ENCODE measurements at regions not wholly inside any gene's neighbourhood (a gene's known extent, or its start where the extent isn't known, plus 50 kb on each side); places are given as distances from the start of the nearest gene placed in this dataset.

DNA sequence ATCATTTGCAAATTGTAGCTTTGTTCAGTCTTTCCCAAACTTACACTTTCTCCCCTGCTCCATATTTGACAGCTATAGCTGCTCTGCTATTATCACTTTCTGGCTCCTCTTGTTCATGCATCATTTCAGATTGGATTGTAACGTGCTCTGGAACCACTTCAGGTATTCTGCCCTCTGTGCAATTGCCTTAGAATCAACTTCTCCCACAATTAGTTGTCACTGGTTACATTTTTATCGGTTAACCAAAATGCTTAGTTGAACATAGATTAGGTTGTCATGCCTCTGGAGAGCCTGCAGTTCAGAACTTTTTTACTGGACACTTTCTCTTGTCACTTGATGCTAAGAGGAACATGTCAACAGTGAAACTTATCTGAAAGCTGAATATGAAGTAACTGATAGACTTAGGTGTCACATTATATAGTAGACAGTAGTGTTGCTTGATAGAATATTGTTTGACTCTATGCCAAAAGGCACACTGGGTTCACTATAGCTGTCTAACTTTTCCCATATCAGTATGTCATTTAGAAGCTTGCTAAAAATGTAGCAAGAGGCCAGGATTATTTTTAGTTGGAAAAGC, 127.7 kb upstream of the PTPRK start:
- H3K36me3 ChIP-seq (replicated peaks in 1 of 2) = no peaks in the 10 kb centered on the region
- 68 to 72% (median 71%) methylated on average over 2 of the region's 2 CpGs for WGBS, 4 donors
- H3K4me1 ChIP-seq (replicated peaks in 1 of 2) = no peaks in the 10 kb centered on the region
- H3K27me3 ChIP-seq = no peaks in the 10 kb centered on the region
- no peaks in the 10 kb centered on the region for H3K9me3 ChIP-seq (replicated peaks in 1 of 3)
- TF ChIP-seq, protein P1, sequence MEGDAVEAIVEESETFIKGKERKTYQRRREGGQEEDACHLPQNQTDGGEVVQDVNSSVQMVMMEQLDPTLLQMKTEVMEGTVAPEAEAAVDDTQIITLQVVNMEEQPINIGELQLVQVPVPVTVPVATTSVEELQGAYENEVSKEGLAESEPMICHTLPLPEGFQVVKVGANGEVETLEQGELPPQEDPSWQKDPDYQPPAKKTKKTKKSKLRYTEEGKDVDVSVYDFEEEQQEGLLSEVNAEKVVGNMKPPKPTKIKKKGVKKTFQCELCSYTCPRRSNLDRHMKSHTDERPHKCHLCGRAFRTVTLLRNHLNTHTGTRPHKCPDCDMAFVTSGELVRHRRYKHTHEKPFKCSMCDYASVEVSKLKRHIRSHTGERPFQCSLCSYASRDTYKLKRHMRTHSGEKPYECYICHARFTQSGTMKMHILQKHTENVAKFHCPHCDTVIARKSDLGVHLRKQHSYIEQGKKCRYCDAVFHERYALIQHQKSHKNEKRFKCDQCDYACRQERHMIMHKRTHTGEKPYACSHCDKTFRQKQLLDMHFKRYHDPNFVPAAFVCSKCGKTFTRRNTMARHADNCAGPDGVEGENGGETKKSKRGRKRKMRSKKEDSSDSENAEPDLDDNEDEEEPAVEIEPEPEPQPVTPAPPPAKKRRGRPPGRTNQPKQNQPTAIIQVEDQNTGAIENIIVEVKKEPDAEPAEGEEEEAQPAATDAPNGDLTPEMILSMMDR (IDR thresholded peaks at IDR 0.05) = no peak
- TF ChIP-seq POLR2A (IDR thresholded peaks at IDR 0.05) = no peak
- intact Hi-C loops (cut with DNase I) = no loop called here
- DNase-seq = no peak
- H3K27ac ChIP-seq = no peak overlapping the region
- H3K4me3 ChIP-seq = no peak overlapping the region

DNA sequence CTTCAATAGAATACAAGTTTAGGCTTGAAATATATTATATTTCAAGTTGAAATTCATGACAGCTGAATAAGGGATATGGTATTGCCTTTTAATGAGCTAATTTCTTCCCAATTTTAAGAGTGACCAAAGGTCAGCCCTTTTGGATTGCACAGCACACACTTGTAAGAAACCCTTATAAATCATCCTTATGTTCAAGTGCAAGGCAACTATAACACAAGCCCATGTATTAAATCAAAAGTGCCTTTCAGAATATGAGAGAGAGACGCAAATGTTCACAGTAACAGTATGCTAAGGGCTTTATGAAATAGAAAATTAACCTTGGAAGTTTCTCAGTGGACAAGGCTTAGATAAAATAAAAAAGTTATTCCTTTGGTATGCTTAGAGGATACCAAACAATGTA, 121.7 kb upstream of the PTPRK start:
- H3K27me3 ChIP-seq = no peaks in the 10 kb centered on the region
- WGBS, 4 donors = 75 to 88% (median 83%) methylated on average over 1 of the region's 1 CpG
- no peaks in the 10 kb centered on the region for H3K4me1 ChIP-seq (replicated peaks in 1 of 2)
- DNase-seq = no peak
- H3K4me3 ChIP-seq = no peak overlapping the region
- no peak for TF ChIP-seq POLR2A (IDR thresholded peaks at IDR 0.05)
- TF ChIP-seq, protein P1 (IDR thresholded peaks at IDR 0.05) = no peak
- H3K36me3 ChIP-seq (replicated peaks in 1 of 2) = no peaks in the 10 kb centered on the region
- H3K27ac ChIP-seq = no peak overlapping the region
- intact Hi-C loops (cut with DNase I) = no loop called here
- no peaks in the 10 kb centered on the region for H3K9me3 ChIP-seq (replicated peaks in 1 of 3)

DNA sequence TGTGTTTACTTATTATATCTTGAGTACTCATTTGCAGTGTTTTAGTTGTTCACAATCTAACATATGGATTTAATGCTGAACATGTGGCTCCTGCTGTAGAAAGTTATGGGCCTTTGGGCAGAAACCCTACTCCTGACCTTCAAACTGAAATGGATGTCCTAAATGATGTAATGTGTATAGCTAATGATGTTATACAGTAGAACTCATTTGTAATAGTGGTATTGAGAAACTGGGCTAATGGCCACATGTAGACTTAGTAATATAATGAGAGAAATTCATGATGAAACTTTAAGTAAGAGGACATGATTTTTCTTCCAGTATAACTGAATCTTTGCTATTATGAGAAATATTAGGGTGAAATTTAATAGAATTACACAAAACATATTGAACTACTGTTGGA, 121.3 kb upstream of the PTPRK start:
- intact Hi-C loops (cut with DNase I) = no loop called here
- no peak overlapping the region for H3K27ac ChIP-seq
- no peak for DNase-seq
- no peaks in the 10 kb centered on the region for H3K27me3 ChIP-seq
- H3K4me3 ChIP-seq = no peak overlapping the region
- H3K4me1 ChIP-seq (replicated peaks in 1 of 2) = no peaks in the 10 kb centered on the region
- TF ChIP-seq, protein P1 (IDR thresholded peaks at IDR 0.05) = no peak
- TF ChIP-seq POLR2A (IDR thresholded peaks at IDR 0.05) = no peak
- H3K9me3 ChIP-seq (replicated peaks in 1 of 3) = no peaks in the 10 kb centered on the region
- no peaks in the 10 kb centered on the region for H3K36me3 ChIP-seq (replicated peaks in 1 of 2)

DNA sequence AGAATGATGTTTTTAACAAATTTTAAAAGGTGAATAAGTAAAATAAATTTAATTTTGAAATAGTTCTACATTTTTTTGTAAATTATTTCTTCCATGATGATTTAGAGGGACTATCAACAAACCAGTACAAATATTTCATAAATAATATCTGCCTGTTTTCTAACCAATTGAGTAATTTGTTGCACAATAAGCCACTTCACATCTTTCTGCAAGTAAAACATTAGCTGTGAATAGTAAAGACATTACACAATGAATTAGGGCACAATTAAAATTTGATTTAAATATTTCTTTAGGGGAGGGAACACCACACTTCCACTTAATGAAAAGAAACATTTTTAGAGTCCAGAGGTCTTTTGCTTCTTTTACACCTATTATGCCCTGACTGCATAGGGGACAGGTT, 118.4 kb upstream of the PTPRK start:
- no peak for DNase-seq
- H3K9me3 ChIP-seq (replicated peaks in 1 of 3) = no peaks in the 10 kb centered on the region
- no peak for TF ChIP-seq POLR2A (IDR thresholded peaks at IDR 0.05)
- TF ChIP-seq, protein P1 (IDR thresholded peaks at IDR 0.05) = no peak
- H3K27me3 ChIP-seq = no peaks in the 10 kb centered on the region
- H3K36me3 ChIP-seq (replicated peaks in 1 of 2) = no peaks in the 10 kb centered on the region
- H3K27ac ChIP-seq = no peak overlapping the region
- no peaks in the 10 kb centered on the region for H3K4me1 ChIP-seq (replicated peaks in 1 of 2)
- no peak overlapping the region for H3K4me3 ChIP-seq
- intact Hi-C loops (cut with DNase I) = no loop called here
